Transverse colon (tissue), 4 donors: ENCODE measurements at regions not wholly inside any gene's neighbourhood (a gene's known extent, or its start where the extent isn't known, plus 50 kb on each side); places are given as distances from the start of the nearest gene placed in this dataset.

Source experiments
- EP300 ChIP-seq: sonication (generic); formaldehyde crosslinking; IDR thresholded peaks from one replicate; pipeline ENCODE4 v1.6.1; 2017; ENCODE audit warnings: antibody characterized with exemption, low read depth
- POLR2A ChIP-seq: fragments of 450-650 bp; IDR thresholded peaks from one replicate; pipeline ENCODE4 v1.6.1; 2016; ENCODE audit warnings: antibody characterized with exemption, mild to moderate bottlenecking, moderate library complexity
- POLR2AphosphoS5 ChIP-seq, 3 donors: sonication (generic); formaldehyde crosslinking; IDR thresholded peaks; one replicate each; pipeline ENCODE4 v1.6.1; 2016; ENCODE audit warnings: antibody characterized with exemption in 3 of 3
- TF ChIP-seq, protein P1 (sequence below), 5 experiments: fragments of 200-600 bp in 3 of 5; fragments of 450-650 bp in 2 of 5; sonication (generic) in 3 of 5; IDR thresholded peaks; 1 replicate in 2 of 5; 2 replicates in 3 of 5; pipeline ENCODE4 v1.5.1; 2016 to 2017; ENCODE audit warnings: antibody characterized with exemption in 5 of 5, inconsistent platforms in 3 of 5, mild to moderate bottlenecking in 2 of 5, moderate library complexity in 1 of 5

GRCh38 chr11:80109652-80110051 is 668.8 kb upstream of the TENM4 start:
- TF ChIP-seq POLR2A (no peak), POLR2AphosphoS5 (IDR thresholded peaks at IDR 0.05) (no peak), EP300 (no peak)
- TF ChIP-seq, protein P1, sequence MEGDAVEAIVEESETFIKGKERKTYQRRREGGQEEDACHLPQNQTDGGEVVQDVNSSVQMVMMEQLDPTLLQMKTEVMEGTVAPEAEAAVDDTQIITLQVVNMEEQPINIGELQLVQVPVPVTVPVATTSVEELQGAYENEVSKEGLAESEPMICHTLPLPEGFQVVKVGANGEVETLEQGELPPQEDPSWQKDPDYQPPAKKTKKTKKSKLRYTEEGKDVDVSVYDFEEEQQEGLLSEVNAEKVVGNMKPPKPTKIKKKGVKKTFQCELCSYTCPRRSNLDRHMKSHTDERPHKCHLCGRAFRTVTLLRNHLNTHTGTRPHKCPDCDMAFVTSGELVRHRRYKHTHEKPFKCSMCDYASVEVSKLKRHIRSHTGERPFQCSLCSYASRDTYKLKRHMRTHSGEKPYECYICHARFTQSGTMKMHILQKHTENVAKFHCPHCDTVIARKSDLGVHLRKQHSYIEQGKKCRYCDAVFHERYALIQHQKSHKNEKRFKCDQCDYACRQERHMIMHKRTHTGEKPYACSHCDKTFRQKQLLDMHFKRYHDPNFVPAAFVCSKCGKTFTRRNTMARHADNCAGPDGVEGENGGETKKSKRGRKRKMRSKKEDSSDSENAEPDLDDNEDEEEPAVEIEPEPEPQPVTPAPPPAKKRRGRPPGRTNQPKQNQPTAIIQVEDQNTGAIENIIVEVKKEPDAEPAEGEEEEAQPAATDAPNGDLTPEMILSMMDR (IDR thresholded peaks at IDR 0.05): no peak
